ENCODE measurements at regions not wholly inside any gene's neighbourhood (a gene's known extent, or its start where the extent isn't known, plus 50 kb on each side); places are given as distances from the start of the nearest gene placed in this dataset.

DNA sequence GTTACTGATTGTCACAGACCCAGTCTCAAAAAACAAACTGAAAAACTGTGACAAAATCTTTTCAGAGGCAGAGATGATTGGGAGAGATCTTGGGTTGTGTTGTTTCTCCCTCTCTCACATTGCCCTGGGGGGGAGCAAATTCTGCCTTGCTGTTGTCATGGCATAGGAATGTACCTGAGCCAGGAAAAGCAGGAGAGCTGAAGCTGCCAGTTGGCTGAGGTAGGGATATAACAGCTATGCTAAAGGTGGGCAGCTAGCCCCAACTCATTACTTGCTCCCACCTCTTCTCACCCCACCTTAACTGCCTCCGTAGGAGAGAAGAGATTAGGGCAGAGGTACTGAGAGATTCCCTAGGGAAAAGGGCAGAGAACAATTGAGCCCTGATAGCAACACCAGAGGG lies 299.3 kb downstream of the OSR1 start:
- Histone ChIP-seq H3K4me3 (ENCODE audit: low read depth in 1 of 5, low read length in 5 of 5) (no peak overlapping the region), H3K27me3 (ENCODE audit: control insufficient read depth in 5 of 5, insufficient read depth in 4 of 5, low read length in 5 of 5) (no peaks in the 10 kb centered on the region), H3K36me3 (ENCODE audit: control insufficient read depth in 5 of 5, insufficient read depth in 5 of 5, low read length in 5 of 5) (no peaks in the 10 kb centered on the region), H3K27ac (ENCODE audit: low read depth, low read length) (no peak overlapping the region), H3K4me1 (ENCODE audit: control insufficient read depth in 5 of 5, insufficient read depth in 5 of 5, low read length in 5 of 5) (no peaks in the 10 kb centered on the region), H3K9ac (ENCODE audit: low read length in 5 of 5) (no peak overlapping the region), H3K9me3 (ENCODE audit: control insufficient read depth in 5 of 5, low read length in 5 of 5) (no peaks in the 10 kb centered on the region)

- H3K27ac ChIP-seq (ENCODE audit: low read depth, low read length) = no peak overlapping the region
- no peaks in the 10 kb centered on the region for H3K9me3 ChIP-seq (ENCODE audit: control insufficient read depth in 5 of 5, low read length in 5 of 5)
- H3K27me3 ChIP-seq (ENCODE audit: control insufficient read depth in 5 of 5, insufficient read depth in 4 of 5, low read length in 5 of 5) = no peaks in the 10 kb centered on the region
- no peak overlapping the region for H3K9ac ChIP-seq (ENCODE audit: low read length in 5 of 5)
- H3K4me1 ChIP-seq (ENCODE audit: control insufficient read depth in 5 of 5, insufficient read depth in 5 of 5, low read length in 5 of 5) = peaks cover 0 to 10% (median 0%) of the 10 kb centered on the region in 5 donors
- H3K36me3 ChIP-seq (ENCODE audit: control insufficient read depth in 5 of 5, insufficient read depth in 5 of 5, low read length in 5 of 5) = no peaks in the 10 kb centered on the region
- H3K4me3 ChIP-seq (ENCODE audit: low read depth in 1 of 5, low read length in 5 of 5) = no peak overlapping the region
These were observed 307.1 kb downstream of the OSR1 start for GRCh38 chr2:19051203-19051831.

DNA sequence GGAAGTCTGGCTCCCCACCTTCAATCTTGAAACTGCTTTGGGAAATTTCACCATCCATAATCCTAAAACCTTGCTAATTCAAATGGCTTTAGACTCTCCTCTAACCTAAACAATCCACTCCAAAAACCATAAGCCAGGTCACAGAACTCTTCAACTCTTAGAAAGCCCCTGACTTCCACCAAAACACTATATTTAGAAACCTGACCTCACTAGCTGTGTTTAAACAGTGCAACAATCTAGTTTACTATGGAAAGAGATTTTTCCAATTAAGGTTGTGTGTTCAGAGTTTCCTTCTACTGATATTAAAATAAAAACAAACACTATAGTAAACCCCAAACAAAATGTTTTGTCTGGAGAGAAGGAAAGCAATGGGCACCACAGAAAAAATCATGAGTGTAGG lies 308.1 kb downstream of the OSR1 start:
- no peak overlapping the region for H3K27ac ChIP-seq (ENCODE audit: low read depth, low read length)
- no peak overlapping the region for H3K4me3 ChIP-seq (ENCODE audit: low read depth in 1 of 5, low read length in 5 of 5)
- no peaks in the 10 kb centered on the region for H3K9me3 ChIP-seq (ENCODE audit: control insufficient read depth in 5 of 5, low read length in 5 of 5)
- H3K27me3 ChIP-seq (ENCODE audit: control insufficient read depth in 5 of 5, insufficient read depth in 4 of 5, low read length in 5 of 5) = no peaks in the 10 kb centered on the region
- H3K9ac ChIP-seq (ENCODE audit: low read length in 5 of 5) = no peak overlapping the region
- peaks cover 0 to 11% (median under 1%) of the 10 kb centered on the region in 5 donors for H3K4me1 ChIP-seq (ENCODE audit: control insufficient read depth in 5 of 5, insufficient read depth in 5 of 5, low read length in 5 of 5)
- no peaks in the 10 kb centered on the region for H3K36me3 ChIP-seq (ENCODE audit: control insufficient read depth in 5 of 5, insufficient read depth in 5 of 5, low read length in 5 of 5)

GRCh38 chr2:19048593-19049266 lies 309.7 kb downstream of the OSR1 start:
- no peak overlapping the region for H3K27ac ChIP-seq (ENCODE audit: low read depth, low read length)
- no peaks in the 10 kb centered on the region for H3K36me3 ChIP-seq (ENCODE audit: control insufficient read depth in 5 of 5, insufficient read depth in 5 of 5, low read length in 5 of 5)
- no peaks in the 10 kb centered on the region for H3K27me3 ChIP-seq (ENCODE audit: control insufficient read depth in 5 of 5, insufficient read depth in 4 of 5, low read length in 5 of 5)
- H3K9ac ChIP-seq (ENCODE audit: low read length in 5 of 5) = no peak overlapping the region
- peaks cover 0 to 18% (median 7%) of the 10 kb centered on the region in 5 donors for H3K4me1 ChIP-seq (ENCODE audit: control insufficient read depth in 5 of 5, insufficient read depth in 5 of 5, low read length in 5 of 5)
- no peak overlapping the region for H3K4me3 ChIP-seq (ENCODE audit: low read depth in 1 of 5, low read length in 5 of 5)
- H3K9me3 ChIP-seq (ENCODE audit: control insufficient read depth in 5 of 5, low read length in 5 of 5) = no peaks in the 10 kb centered on the region

GRCh38 chr2:19046986-19047780 lies 311.2 kb downstream of the OSR1 start:
- no peak overlapping the region for H3K27ac ChIP-seq (ENCODE audit: low read depth, low read length)
- H3K9me3 ChIP-seq (ENCODE audit: control insufficient read depth in 5 of 5, low read length in 5 of 5) = no peaks in the 10 kb centered on the region
- H3K27me3 ChIP-seq (ENCODE audit: control insufficient read depth in 5 of 5, insufficient read depth in 4 of 5, low read length in 5 of 5) = no peaks in the 10 kb centered on the region
- peaks cover 0 to 18% (median 7%) of the 10 kb centered on the region in 5 donors for H3K4me1 ChIP-seq (ENCODE audit: control insufficient read depth in 5 of 5, insufficient read depth in 5 of 5, low read length in 5 of 5)
- no peak overlapping the region for H3K9ac ChIP-seq (ENCODE audit: low read length in 5 of 5)
- no peaks in the 10 kb centered on the region for H3K36me3 ChIP-seq (ENCODE audit: control insufficient read depth in 5 of 5, insufficient read depth in 5 of 5, low read length in 5 of 5)
- no peak overlapping the region for H3K4me3 ChIP-seq (ENCODE audit: low read depth in 1 of 5, low read length in 5 of 5)

- no peak overlapping the region for H3K27ac ChIP-seq (ENCODE audit: low read depth, low read length)
- H3K9ac ChIP-seq (ENCODE audit: low read length in 5 of 5) = no peak overlapping the region
- H3K9me3 ChIP-seq (ENCODE audit: control insufficient read depth in 5 of 5, low read length in 5 of 5) = no peaks in the 10 kb centered on the region
- H3K27me3 ChIP-seq (ENCODE audit: control insufficient read depth in 5 of 5, insufficient read depth in 4 of 5, low read length in 5 of 5) = no peaks in the 10 kb centered on the region
- peak overlapping the region in 1 of 5 donors; percentile 9 for H3K4me3 ChIP-seq (ENCODE audit: low read depth in 1 of 5, low read length in 5 of 5)
- no peaks in the 10 kb centered on the region for H3K36me3 ChIP-seq (ENCODE audit: control insufficient read depth in 5 of 5, insufficient read depth in 5 of 5, low read length in 5 of 5)
- peaks cover 0 to 15% (median 7%) of the 10 kb centered on the region in 5 donors for H3K4me1 ChIP-seq (ENCODE audit: control insufficient read depth in 5 of 5, insufficient read depth in 5 of 5, low read length in 5 of 5)
These were observed 313.3 kb downstream of the OSR1 start for GRCh38 chr2:19045151-19045550.

DNA sequence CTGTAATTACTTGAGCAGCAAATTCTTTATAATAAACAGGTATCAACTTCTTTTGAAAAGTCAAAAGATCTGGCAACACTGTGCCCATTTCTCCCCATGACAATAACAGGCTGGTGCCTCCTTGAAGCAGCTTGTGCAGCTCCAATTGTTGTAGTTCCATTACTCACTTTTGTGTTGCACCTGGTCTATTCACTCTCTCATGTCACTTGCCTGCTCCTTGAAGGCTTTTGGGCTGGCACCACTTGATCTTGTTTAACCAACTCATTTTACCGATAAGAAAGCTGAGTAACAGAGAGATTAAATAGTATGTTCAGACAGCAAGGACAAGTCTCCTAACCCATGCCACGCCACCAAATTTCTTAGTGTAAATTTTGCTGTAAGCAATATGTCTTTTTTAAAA lies 314.5 kb downstream of the OSR1 start:
- H3K9me3 ChIP-seq (ENCODE audit: control insufficient read depth in 5 of 5, low read length in 5 of 5) = no peaks in the 10 kb centered on the region
- H3K27ac ChIP-seq (ENCODE audit: low read depth, low read length) = no peak overlapping the region
- peaks cover 0 to 15% (median 7%) of the 10 kb centered on the region in 5 donors for H3K4me1 ChIP-seq (ENCODE audit: control insufficient read depth in 5 of 5, insufficient read depth in 5 of 5, low read length in 5 of 5)
- H3K9ac ChIP-seq (ENCODE audit: low read length in 5 of 5) = no peak overlapping the region
- H3K36me3 ChIP-seq (ENCODE audit: control insufficient read depth in 5 of 5, insufficient read depth in 5 of 5, low read length in 5 of 5) = no peaks in the 10 kb centered on the region
- H3K27me3 ChIP-seq (ENCODE audit: control insufficient read depth in 5 of 5, insufficient read depth in 4 of 5, low read length in 5 of 5) = no peaks in the 10 kb centered on the region
- no peak overlapping the region for H3K4me3 ChIP-seq (ENCODE audit: low read depth in 1 of 5, low read length in 5 of 5)

GRCh38 chr2:19041434-19042041 lies 316.9 kb downstream of the OSR1 start:
- no peaks in the 10 kb centered on the region for H3K9me3 ChIP-seq (ENCODE audit: control insufficient read depth in 5 of 5, low read length in 5 of 5)
- no peaks in the 10 kb centered on the region for H3K36me3 ChIP-seq (ENCODE audit: control insufficient read depth in 5 of 5, insufficient read depth in 5 of 5, low read length in 5 of 5)
- H3K27me3 ChIP-seq (ENCODE audit: control insufficient read depth in 5 of 5, insufficient read depth in 4 of 5, low read length in 5 of 5) = no peaks in the 10 kb centered on the region
- H3K9ac ChIP-seq (ENCODE audit: low read length in 5 of 5) = no peak overlapping the region
- H3K4me3 ChIP-seq (ENCODE audit: low read depth in 1 of 5, low read length in 5 of 5) = no peak overlapping the region
- no peak overlapping the region for H3K27ac ChIP-seq (ENCODE audit: low read depth, low read length)
- peaks cover 0 to 16% (median 9%) of the 10 kb centered on the region in 5 donors for H3K4me1 ChIP-seq (ENCODE audit: control insufficient read depth in 5 of 5, insufficient read depth in 5 of 5, low read length in 5 of 5)

- H3K27ac ChIP-seq (ENCODE audit: low read depth, low read length) = no peak overlapping the region
- H3K4me3 ChIP-seq (ENCODE audit: low read depth in 1 of 5, low read length in 5 of 5) = no peak overlapping the region
- H3K9ac ChIP-seq (ENCODE audit: low read length in 5 of 5) = no peak overlapping the region
- H3K9me3 ChIP-seq (ENCODE audit: control insufficient read depth in 5 of 5, low read length in 5 of 5) = no peaks in the 10 kb centered on the region
- no peaks in the 10 kb centered on the region for H3K27me3 ChIP-seq (ENCODE audit: control insufficient read depth in 5 of 5, insufficient read depth in 4 of 5, low read length in 5 of 5)
- H3K36me3 ChIP-seq (ENCODE audit: control insufficient read depth in 5 of 5, insufficient read depth in 5 of 5, low read length in 5 of 5) = no peaks in the 10 kb centered on the region
- H3K4me1 ChIP-seq (ENCODE audit: control insufficient read depth in 5 of 5, insufficient read depth in 5 of 5, low read length in 5 of 5) = peaks cover 3 to 16% (median 8%) of the 10 kb centered on the region in 5 donors
These were observed 320.1 kb downstream of the OSR1 start for GRCh38 chr2:19038071-19039015.

All from subcutaneous abdominal adipose tissue (tissue), 5 donors.